ENCODE measurements at regions not wholly inside any gene's neighbourhood (a gene's known extent, or its start where the extent isn't known, plus 50 kb on each side); places are given as distances from the start of the nearest gene placed in this dataset.

- TF ChIP-seq, protein P1, sequence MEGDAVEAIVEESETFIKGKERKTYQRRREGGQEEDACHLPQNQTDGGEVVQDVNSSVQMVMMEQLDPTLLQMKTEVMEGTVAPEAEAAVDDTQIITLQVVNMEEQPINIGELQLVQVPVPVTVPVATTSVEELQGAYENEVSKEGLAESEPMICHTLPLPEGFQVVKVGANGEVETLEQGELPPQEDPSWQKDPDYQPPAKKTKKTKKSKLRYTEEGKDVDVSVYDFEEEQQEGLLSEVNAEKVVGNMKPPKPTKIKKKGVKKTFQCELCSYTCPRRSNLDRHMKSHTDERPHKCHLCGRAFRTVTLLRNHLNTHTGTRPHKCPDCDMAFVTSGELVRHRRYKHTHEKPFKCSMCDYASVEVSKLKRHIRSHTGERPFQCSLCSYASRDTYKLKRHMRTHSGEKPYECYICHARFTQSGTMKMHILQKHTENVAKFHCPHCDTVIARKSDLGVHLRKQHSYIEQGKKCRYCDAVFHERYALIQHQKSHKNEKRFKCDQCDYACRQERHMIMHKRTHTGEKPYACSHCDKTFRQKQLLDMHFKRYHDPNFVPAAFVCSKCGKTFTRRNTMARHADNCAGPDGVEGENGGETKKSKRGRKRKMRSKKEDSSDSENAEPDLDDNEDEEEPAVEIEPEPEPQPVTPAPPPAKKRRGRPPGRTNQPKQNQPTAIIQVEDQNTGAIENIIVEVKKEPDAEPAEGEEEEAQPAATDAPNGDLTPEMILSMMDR (optimal IDR thresholded peaks at IDR 0.05 in 1 of 3, IDR thresholded peaks at IDR 0.05 in 1 of 3, conservative IDR thresholded peaks at IDR 0.05 in 1 of 3; ENCODE audit: extremely low read depth in 1 of 3, insufficient read depth in 2 of 3, low read length in 3 of 3), result no peak
- TF ChIP-seq EZH2 (IDR thresholded peaks at IDR 0.05; ENCODE audit: low read length), result no peak
- no peak overlapping the region for H3K9ac ChIP-seq (ENCODE audit: control insufficient read depth, extremely low read depth, insufficient read depth, low read length)
- no peak overlapping the region for H3K27ac ChIP-seq (ENCODE audit: control insufficient read depth, insufficient read depth, low read length)
- H3K9me1 ChIP-seq (ENCODE audit: control insufficient read depth, extremely low read depth, insufficient read depth, low read length), result no peaks in the 10 kb centered on the region
- no peaks in the 10 kb centered on the region for H3K79me2 ChIP-seq (ENCODE audit: control insufficient read depth, insufficient read depth, low read length)
- H3K9me3 ChIP-seq (ENCODE audit: control insufficient read depth, low read depth, low read length), result no peaks in the 10 kb centered on the region
- H3K4me2 ChIP-seq (ENCODE audit: control insufficient read depth, extremely low read depth, insufficient read depth, low read depth, low read length), result no peak overlapping the region
- dilution Hi-C loops (cut with MboI; ENCODE audit: extremely low pct_ligation_motif_present, low sequenced_read_pairs), result no loop called here
- FAIRE-seq, result no peak
- no peaks in the 10 kb centered on the region for H3K27me3 ChIP-seq (ENCODE audit: control insufficient read depth, extremely low read depth, insufficient read depth, low read length)
- H3K4me1 ChIP-seq (ENCODE audit: control insufficient read depth, extremely low read depth, insufficient read depth, low read length), result peaks cover 20% of the 10 kb centered on the region
- no peaks in the 10 kb centered on the region for H3K36me3 ChIP-seq (ENCODE audit: control insufficient read depth in 2 of 2, extremely low read depth in 1 of 2, insufficient read depth in 2 of 2, low read length in 2 of 2)
- no peak overlapping the region for H3K4me3 ChIP-seq (ENCODE audit: control insufficient read depth in 2 of 3, extremely low read depth in 1 of 3, insufficient read depth in 2 of 3, low read depth in 1 of 3, low read length in 3 of 3)
- no peak for DNase-seq (ENCODE audit: low read depth, low spot score)
- peaks cover 3% of the 10 kb centered on the region for H4K20me1 ChIP-seq (ENCODE audit: control insufficient read depth, extremely low read depth, insufficient read depth, low read length)
- H2AFZ ChIP-seq (ENCODE audit: control insufficient read depth, low read length), result no peak overlapping the region
Observed at GRCh38 chr16:85512808-85513115, 100.4 kb upstream of the GSE1 start.

DNA sequence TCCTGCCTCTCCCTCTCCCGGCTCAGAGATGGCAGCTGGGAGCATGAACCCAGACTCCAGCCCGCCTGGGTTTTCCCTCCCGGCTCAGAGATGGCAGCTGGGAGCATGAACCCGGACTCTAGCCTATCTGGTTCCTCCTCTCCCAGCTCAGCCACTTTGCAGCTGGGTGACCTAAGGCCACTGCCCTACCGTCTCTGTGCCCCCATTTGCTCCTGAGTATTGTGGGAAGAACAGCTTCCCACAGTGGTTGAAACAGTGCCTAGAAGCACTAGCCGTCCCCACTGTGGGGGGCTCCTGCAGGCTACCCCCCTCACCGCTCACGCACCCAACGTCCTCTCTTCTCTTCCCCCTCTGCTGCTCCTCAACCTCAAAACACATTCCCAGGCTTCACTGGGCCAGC is 99.9 kb upstream of the GSE1 start:
- Histone ChIP-seq H3K27me3 (ENCODE audit: control insufficient read depth, extremely low read depth, insufficient read depth, low read length) (no peaks in the 10 kb centered on the region), H3K36me3 (ENCODE audit: control insufficient read depth in 2 of 2, extremely low read depth in 1 of 2, insufficient read depth in 2 of 2, low read length in 2 of 2) (no peaks in the 10 kb centered on the region), H3K27ac (ENCODE audit: control insufficient read depth, insufficient read depth, low read length) (no peak overlapping the region), H2AFZ (ENCODE audit: control insufficient read depth, low read length) (no peak overlapping the region), H4K20me1 (ENCODE audit: control insufficient read depth, extremely low read depth, insufficient read depth, low read length) (peaks cover 3% of the 10 kb centered on the region), H3K4me1 (ENCODE audit: control insufficient read depth, extremely low read depth, insufficient read depth, low read length) (peaks cover 20% of the 10 kb centered on the region), H3K9ac (ENCODE audit: control insufficient read depth, extremely low read depth, insufficient read depth, low read length) (no peak overlapping the region), H3K4me3 (ENCODE audit: control insufficient read depth in 2 of 3, extremely low read depth in 1 of 3, insufficient read depth in 2 of 3, low read depth in 1 of 3, low read length in 3 of 3) (no peak overlapping the region), H3K79me2 (ENCODE audit: control insufficient read depth, insufficient read depth, low read length) (no peaks in the 10 kb centered on the region), H3K9me3 (ENCODE audit: control insufficient read depth, low read depth, low read length) (no peaks in the 10 kb centered on the region), H3K4me2 (ENCODE audit: control insufficient read depth, extremely low read depth, insufficient read depth, low read depth, low read length) (no peak overlapping the region), H3K9me1 (ENCODE audit: control insufficient read depth, extremely low read depth, insufficient read depth, low read length) (no peaks in the 10 kb centered on the region)
- no peak for DNase-seq (ENCODE audit: low read depth, low spot score)
- dilution Hi-C loops (cut with MboI; ENCODE audit: extremely low pct_ligation_motif_present, low sequenced_read_pairs), result no loop called here
- FAIRE-seq, result no peak
- no peak for TF ChIP-seq EZH2 (IDR thresholded peaks at IDR 0.05; ENCODE audit: low read length)
- TF ChIP-seq, protein P1 (optimal IDR thresholded peaks at IDR 0.05 in 1 of 3, IDR thresholded peaks at IDR 0.05 in 1 of 3, conservative IDR thresholded peaks at IDR 0.05 in 1 of 3; ENCODE audit: extremely low read depth in 1 of 3, insufficient read depth in 2 of 3, low read length in 3 of 3), result no peak
